Mucosa of descending colon (tissue), 3 donors: ENCODE measurements at regions not wholly inside any gene's neighbourhood (a gene's known extent, or its start where the extent isn't known, plus 50 kb on each side); places are given as distances from the start of the nearest gene placed in this dataset.
A peak's percentile ranks its signal among the peaks of the same experiment; 100 is the strongest.

Source experiments
- ATAC-seq: fragments of 200-7000 bp; cut with Tn5 transposase; one replicate; pipeline ENCODE4 v1.9.1; 2020; ENCODE audit warnings: mild to moderate bottlenecking, moderate library complexity
- DNase-seq, 3 donors: peaks; one replicate each; pipeline ENCODE4 v3.0.0-alpha.2; 2020
- H3K36me3 ChIP-seq: fragments of 200-600 bp; one replicate; pipeline ENCODE4 v1.8.0; 2021; ENCODE audit warnings: low read depth, mild to moderate bottlenecking
- H3K4me1 ChIP-seq: fragments of 200-600 bp; one replicate; pipeline ENCODE4 v1.8.0; 2021; ENCODE audit warnings: low read depth, mild to moderate bottlenecking
- H3K4me3 ChIP-seq: fragments of 200-600 bp; one replicate; pipeline ENCODE4 v1.8.0; 2021; ENCODE audit warnings: mild to moderate bottlenecking
- H3K9me3 ChIP-seq: fragments of 200-600 bp; one replicate; pipeline ENCODE4 v1.8.0; 2021; ENCODE audit warnings: mild to moderate bottlenecking
- CTCF ChIP-seq: fragments of 200-600 bp; IDR thresholded peaks from one replicate; pipeline ENCODE4 v1.8.0; 2022; ENCODE audit warnings: antibody characterized with exemption, mild to moderate bottlenecking
- intact Hi-C, 2 donors: fragments of 100-400 bp; cut with DNase I in 1 of 2; cut with micrococcal nuclease in 1 of 2; formaldehyde crosslinking; loops; one replicate each; pipeline versions ENCODE4 v1.11.0 to v1.11.1; 2022; cut with DNase I, micrococcal nuclease
- donor health status: DM: no; HTN: no; CAD: no; lungs with moderate emphysema.
- donor health status: DM: no; HTN: no; CAD: no.
- donor health status: DM: no; HTN: yes; CAD: no.

DNA sequence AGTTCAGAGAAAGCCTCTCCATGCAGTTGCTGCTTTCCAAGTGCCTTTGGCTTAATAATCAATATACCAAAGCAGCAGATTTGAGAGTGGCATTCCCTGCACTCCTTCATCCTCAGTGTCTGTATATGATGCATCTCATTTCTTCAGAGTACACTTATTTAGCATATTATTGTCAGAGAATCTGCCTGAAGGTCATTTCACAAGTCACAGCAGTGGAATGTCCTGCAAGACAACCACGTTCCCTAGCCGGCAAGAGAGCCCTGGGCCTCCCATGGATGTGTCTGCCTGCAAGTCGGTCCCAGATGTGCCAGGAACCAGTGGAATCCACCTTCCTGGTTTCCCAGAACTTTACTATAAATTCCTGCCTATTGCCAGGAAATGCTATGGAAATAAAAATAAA, 289.4 kb upstream of the IGFBP3 start:
- H3K4me1 ChIP-seq, result no peaks in the 10 kb centered on the region
- no peak for DNase-seq
- no peak for ATAC-seq

DNA sequence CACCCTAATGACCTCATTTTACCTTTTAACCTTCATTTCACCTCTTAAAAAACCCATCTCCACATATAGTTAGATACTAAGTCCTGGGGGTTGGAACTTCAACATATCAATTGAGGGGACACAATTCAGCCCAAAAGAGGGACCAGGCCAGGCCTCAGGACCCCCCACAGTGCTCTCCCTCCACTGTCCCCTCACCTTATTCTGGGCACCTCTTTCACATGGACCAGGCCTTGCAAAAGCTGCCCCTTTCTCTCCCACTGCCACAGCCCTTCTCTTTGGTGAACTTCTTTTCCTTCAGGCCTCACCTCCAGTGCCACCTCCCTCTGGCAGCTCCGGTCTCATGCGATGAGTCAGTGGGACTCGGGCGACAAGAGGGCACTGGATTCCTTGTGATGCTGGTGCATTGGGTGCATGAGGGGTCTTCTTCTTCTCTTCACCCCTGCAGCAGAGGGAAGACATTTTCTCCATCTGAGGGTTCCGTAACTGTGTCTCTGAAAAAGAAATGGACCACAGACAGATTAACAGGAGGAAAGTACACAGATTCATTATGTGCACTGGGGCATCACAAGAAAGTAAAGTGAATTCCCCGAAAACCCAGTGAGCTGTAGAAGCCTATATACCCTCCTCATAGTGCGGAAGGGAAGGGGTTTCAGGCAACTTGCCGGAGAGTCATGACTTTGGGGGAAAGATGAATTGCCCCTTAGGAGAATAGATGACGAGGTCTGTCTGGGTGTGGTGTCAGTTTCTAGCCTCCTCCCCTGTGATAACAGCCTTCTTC, 288.7 kb upstream of the IGFBP3 start:
- no peak for DNase-seq
- Histone ChIP-seq H3K9me3 (no peaks in the 10 kb centered on the region), H3K36me3 (no peaks in the 10 kb centered on the region), H3K4me1 (no peaks in the 10 kb centered on the region), H3K4me3 (no peak overlapping the region)
- intact Hi-C loops, result no loop called here
- TF ChIP-seq CTCF, result no peak
- ATAC-seq, result no peak

More for the DNA sequence above, 289.4 kb upstream of the IGFBP3 start:
- TF ChIP-seq CTCF, result no peak
- H3K36me3 ChIP-seq, result no peaks in the 10 kb centered on the region
- H3K4me3 ChIP-seq, result no peak overlapping the region
- intact Hi-C loops, result no loop called here
- H3K9me3 ChIP-seq, result no peaks in the 10 kb centered on the region

GRCh38 chr7:46208635-46209525, 287.8 kb upstream of the IGFBP3 start:
- ATAC-seq, result no peak
- H3K36me3 ChIP-seq, result no peaks in the 10 kb centered on the region
- no peak for TF ChIP-seq CTCF
- intact Hi-C loops, result no loop called here
- H3K4me3 ChIP-seq, result no peak overlapping the region
- DNase-seq, result no peak
- no peaks in the 10 kb centered on the region for H3K9me3 ChIP-seq
- H3K4me1 ChIP-seq, result no peaks in the 10 kb centered on the region

- H3K4me1 ChIP-seq, result no peaks in the 10 kb centered on the region
- ATAC-seq (no peak), DNase-seq (no peak)
- no peaks in the 10 kb centered on the region for H3K9me3 ChIP-seq
- no peak overlapping the region for H3K4me3 ChIP-seq
- no peaks in the 10 kb centered on the region for H3K36me3 ChIP-seq
- TF ChIP-seq CTCF, result no peak
- intact Hi-C loops, result no loop called here
Observed at GRCh38 chr7:46207931-46208634, 287.0 kb upstream of the IGFBP3 start.

DNA sequence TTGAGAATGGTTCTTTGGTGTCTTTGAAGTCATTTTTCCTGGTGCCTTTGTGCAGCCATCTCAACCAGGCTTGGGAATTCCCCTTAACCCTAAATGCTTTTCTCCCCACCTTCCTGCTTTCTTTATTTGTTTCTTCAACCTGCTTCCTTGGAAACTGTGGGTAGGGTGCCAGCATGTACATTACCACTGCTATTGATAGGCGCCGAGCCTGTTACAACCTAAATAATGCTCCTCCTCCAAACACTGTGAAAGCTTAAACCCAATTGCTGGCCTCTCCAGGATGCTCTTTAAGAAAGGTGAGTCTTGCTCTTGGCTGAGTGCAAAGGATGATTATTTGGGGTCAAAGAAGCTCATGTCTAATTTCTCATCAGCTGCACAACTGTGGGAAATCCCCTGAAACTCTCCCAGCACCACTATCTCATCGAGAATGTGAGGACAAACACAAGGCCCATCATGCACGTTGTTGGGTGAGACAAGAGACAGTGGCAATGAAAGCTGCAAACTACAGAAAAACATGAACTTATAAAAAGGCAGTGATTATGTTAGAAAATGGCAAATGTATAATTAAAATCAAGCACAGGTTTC, 285.5 kb upstream of the IGFBP3 start:
- no peaks in the 10 kb centered on the region for H3K4me1 ChIP-seq
- TF ChIP-seq CTCF, result no peak
- no peak overlapping the region for H3K4me3 ChIP-seq
- intact Hi-C loops, result no loop called here
- DNase-seq (no peak), ATAC-seq (peak; percentile 35)
- no peaks in the 10 kb centered on the region for H3K36me3 ChIP-seq
- no peaks in the 10 kb centered on the region for H3K9me3 ChIP-seq
